Esophagus muscularis mucosa (tissue), 4 donors: ENCODE measurements at regions not wholly inside any gene's neighbourhood (a gene's known extent, or its start where the extent isn't known, plus 50 kb on each side); places are given as distances from the start of the nearest gene placed in this dataset.
"Not testable (repeated sequence)": the region's sequence is repeated elsewhere in the genome, so short reads cannot be mapped to it uniquely, and the experiment has no call there.

Experiments
- DNase-seq: peaks from one replicate; pipeline ENCODE4 v3.0.0-alpha.2; 2017; ENCODE audit errors: extremely low spot score
- H3K27ac ChIP-seq, 4 donors: fragments of 200-600 bp; sonication (generic); replicated peaks in 1 of 4; 1 replicate in 3 of 4; 2 replicates in 1 of 4; pipeline ENCODE4 v1.5.1; 2016 to 2019; ENCODE audit warnings: mild to moderate bottlenecking in 1 of 4
- H3K27me3 ChIP-seq, 4 donors: fragments of 200-600 bp; sonication (generic); one replicate each; pipeline versions ENCODE4 v1.5.1 to v1.6.0; 2016 to 2019
- H3K36me3 ChIP-seq, 4 donors: fragments of 200-600 bp; sonication (generic); one replicate each; pipeline ENCODE4 v1.5.1; 2016 to 2019
- H3K4me1 ChIP-seq, 4 donors: fragments of 200-600 bp; sonication (generic); one replicate each; pipeline ENCODE4 v1.5.1; 2016 to 2019
- H3K4me3 ChIP-seq, 4 donors: fragments of 200-600 bp; sonication (generic); 1 replicate in 2 of 4; 2 replicates in 2 of 4; pipeline ENCODE4 v1.5.1; 2016 to 2019; ENCODE audit warnings: mild to moderate bottlenecking in 4 of 4, moderate library complexity in 1 of 4
- H3K9me3 ChIP-seq, 4 donors: fragments of 200-600 bp; sonication (generic); 1 replicate in 3 of 4; 2 replicates in 1 of 4; pipeline ENCODE4 v1.5.1; 2016 to 2019
- CTCF ChIP-seq, 3 experiments: fragments of 200-600 bp in 2 of 3; fragments of 450-650 bp in 1 of 3; sonication (generic) in 2 of 3; IDR thresholded peaks; one replicate each; pipeline ENCODE4 v1.5.1; 2017 to 2019; ENCODE audit warnings: antibody characterized with exemption in 3 of 3, mild to moderate bottlenecking in 2 of 3, moderate library complexity in 1 of 3
- EP300 ChIP-seq: sonication (generic); formaldehyde crosslinking; IDR thresholded peaks from one replicate; pipeline ENCODE4 v1.6.1; 2017; ENCODE audit warnings: antibody characterized with exemption
- POLR2A ChIP-seq: fragments of 450-650 bp; IDR thresholded peaks from one replicate; pipeline ENCODE4 v1.6.1; 2017; ENCODE audit warnings: antibody characterized with exemption, moderate library complexity, mild to moderate bottlenecking, low read depth
- POLR2AphosphoS5 ChIP-seq, 2 donors: sonication (generic); formaldehyde crosslinking; IDR thresholded peaks; one replicate each; pipeline ENCODE4 v1.6.1; 2017; ENCODE audit warnings: antibody characterized with exemption in 2 of 2
- WGBS: methylation state at CpG from one replicate; pipeline ENCODE4 v1.1.5; 2018; 5-methylcytosine and 5-hydroxymethylcytosine counted together
- intact Hi-C: fragments of 100-400 bp; cut with DNase I; formaldehyde crosslinking; loops from one replicate; pipeline ENCODE4 v1.15.1; 2023

GRCh38 chr3:82636177-82636576 is 874.7 kb upstream of the GBE1 start:
- no peak for DNase-seq
- Histone ChIP-seq H3K36me3 (no peaks in the 10 kb centered on the region), H3K4me1 (no peaks in the 10 kb centered on the region), H3K27me3 (no peaks in the 10 kb centered on the region), H3K9me3 (no peaks in the 10 kb centered on the region), H3K4me3 (no peak overlapping the region), H3K27ac (no peak overlapping the region)
- TF ChIP-seq POLR2AphosphoS5 (IDR thresholded peaks at IDR 0.05) (no peak), EP300 (no peak), POLR2A (no peak), CTCF (IDR thresholded peaks at IDR 0.05) (no peak)
- intact Hi-C loops: no loop called here
- 64% methylated on average over 1 of the region's 1 CpG for WGBS

GRCh38 chr3:82633319-82633718 is 871.9 kb upstream of the GBE1 start:
- TF ChIP-seq CTCF (IDR thresholded peaks at IDR 0.05): no peak
- no peak for TF ChIP-seq POLR2A
- TF ChIP-seq POLR2AphosphoS5 (IDR thresholded peaks at IDR 0.05): no peak
- no peak for TF ChIP-seq EP300
- Histone ChIP-seq H3K36me3 (no peaks in the 10 kb centered on the region), H3K4me1 (no peaks in the 10 kb centered on the region), H3K27me3 (no peaks in the 10 kb centered on the region), H3K27ac (no peak overlapping the region), H3K4me3 (no peak overlapping the region), H3K9me3 (no peaks in the 10 kb centered on the region)
- intact Hi-C loops: no loop called here
- DNase-seq: no peak
- WGBS: 48% methylated on average over 1 of the region's 1 CpG

- no peaks in the 10 kb centered on the region for H3K27me3 ChIP-seq
- TF ChIP-seq POLR2AphosphoS5 (IDR thresholded peaks at IDR 0.05) (no peak), EP300 (no peak), CTCF (IDR thresholded peaks at IDR 0.05) (no peak), POLR2A (no peak)
- H3K4me3 ChIP-seq: no peak overlapping the region
- no peaks in the 10 kb centered on the region for H3K9me3 ChIP-seq
- H3K27ac ChIP-seq: no peak overlapping the region
- intact Hi-C loops: no loop called here
- H3K4me1 ChIP-seq: no peaks in the 10 kb centered on the region
- DNase-seq: no peak
- WGBS: 79% methylated on average over 3 of the region's 3 CpGs
- H3K36me3 ChIP-seq: no peaks in the 10 kb centered on the region
Measured at GRCh38 chr3:82629937-82630336, 868.5 kb upstream of the GBE1 start.

GRCh38 chr3:82628385-82629014 is 867.1 kb upstream of the GBE1 start:
- no peaks in the 10 kb centered on the region for H3K27me3 ChIP-seq
- 87% methylated on average over 4 of the region's 4 CpGs for WGBS
- H3K4me1 ChIP-seq: no peaks in the 10 kb centered on the region
- H3K27ac ChIP-seq: no peak overlapping the region
- no peak overlapping the region for H3K4me3 ChIP-seq
- H3K9me3 ChIP-seq: no peaks in the 10 kb centered on the region
- intact Hi-C loops: no loop called here
- DNase-seq: no peak
- no peaks in the 10 kb centered on the region for H3K36me3 ChIP-seq
- TF ChIP-seq EP300: no peak

GRCh38 chr3:82627733-82628132 is 866.3 kb upstream of the GBE1 start:
- intact Hi-C loops: no loop called here
- Histone ChIP-seq H3K36me3 (no peaks in the 10 kb centered on the region), H3K9me3 (no peaks in the 10 kb centered on the region), H3K27ac (no peak overlapping the region), H3K4me3 (no peak overlapping the region), H3K27me3 (no peaks in the 10 kb centered on the region), H3K4me1 (no peaks in the 10 kb centered on the region)
- no peak for TF ChIP-seq POLR2AphosphoS5 (IDR thresholded peaks at IDR 0.05)
- TF ChIP-seq POLR2A: no peak
- no peak for TF ChIP-seq CTCF (IDR thresholded peaks at IDR 0.05)
- no peak for TF ChIP-seq EP300
- 86% methylated on average over 5 of the region's 5 CpGs for WGBS
- no peak for DNase-seq

GRCh38 chr3:82620744-82621143 is 859.3 kb upstream of the GBE1 start:
- 87% methylated on average over 3 of the region's 3 CpGs for WGBS

More at GRCh38 chr3:82620744-82621143, 859.3 kb upstream of the GBE1 start:
- H3K27ac ChIP-seq, H3K4me3 ChIP-seq, H3K4me1 ChIP-seq, H3K9me3 ChIP-seq, DNase-seq, H3K36me3 ChIP-seq, H3K27me3 ChIP-seq, intact Hi-C loops: not testable (repeated sequence)
